ENCODE measurements at regions not wholly inside any gene's neighbourhood (a gene's known extent, or its start where the extent isn't known, plus 50 kb on each side); places are given as distances from the start of the nearest gene placed in this dataset.

GRCh38 chr2:133848111-133848649, 279.9 kb upstream of the NCKAP5 start:
- no CpG with 5 or more reads among the region's 4 CpGs for WGBS (ENCODE audit: insufficient coverage, low lambda C conversion rate)
- no peak overlapping the region for H3K27ac ChIP-seq (ENCODE audit: low read length)
- H3K27me3 ChIP-seq (ENCODE audit: control insufficient read depth, insufficient read depth, low read length): peaks cover 7% of the 10 kb centered on the region
- no peaks in the 10 kb centered on the region for H3K9me3 ChIP-seq (ENCODE audit: control insufficient read depth, low read depth, low read length)
- no peak overlapping the region for H3K4me3 ChIP-seq (ENCODE audit: low read length)
- H3K36me3 ChIP-seq (ENCODE audit: control insufficient read depth, insufficient read depth, low read length): no peaks in the 10 kb centered on the region
- H3K4me1 ChIP-seq (ENCODE audit: control insufficient read depth, insufficient read depth, low read length): no peaks in the 10 kb centered on the region
- no peak for DNase-seq

GRCh38 chr2:133849341-133849740, 281.1 kb upstream of the NCKAP5 start:
- no peak for DNase-seq
- Histone ChIP-seq H3K9me3 (ENCODE audit: control insufficient read depth, low read depth, low read length) (no peaks in the 10 kb centered on the region), H3K36me3 (ENCODE audit: control insufficient read depth, insufficient read depth, low read length) (no peaks in the 10 kb centered on the region), H3K27ac (ENCODE audit: low read length) (no peak overlapping the region), H3K4me3 (ENCODE audit: low read length) (no peak overlapping the region), H3K27me3 (ENCODE audit: control insufficient read depth, insufficient read depth, low read length) (peaks cover 7% of the 10 kb centered on the region), H3K4me1 (ENCODE audit: control insufficient read depth, insufficient read depth, low read length) (no peaks in the 10 kb centered on the region)
- no CpG with 5 or more reads among the region's 1 CpG for WGBS (ENCODE audit: insufficient coverage, low lambda C conversion rate)

DNA sequence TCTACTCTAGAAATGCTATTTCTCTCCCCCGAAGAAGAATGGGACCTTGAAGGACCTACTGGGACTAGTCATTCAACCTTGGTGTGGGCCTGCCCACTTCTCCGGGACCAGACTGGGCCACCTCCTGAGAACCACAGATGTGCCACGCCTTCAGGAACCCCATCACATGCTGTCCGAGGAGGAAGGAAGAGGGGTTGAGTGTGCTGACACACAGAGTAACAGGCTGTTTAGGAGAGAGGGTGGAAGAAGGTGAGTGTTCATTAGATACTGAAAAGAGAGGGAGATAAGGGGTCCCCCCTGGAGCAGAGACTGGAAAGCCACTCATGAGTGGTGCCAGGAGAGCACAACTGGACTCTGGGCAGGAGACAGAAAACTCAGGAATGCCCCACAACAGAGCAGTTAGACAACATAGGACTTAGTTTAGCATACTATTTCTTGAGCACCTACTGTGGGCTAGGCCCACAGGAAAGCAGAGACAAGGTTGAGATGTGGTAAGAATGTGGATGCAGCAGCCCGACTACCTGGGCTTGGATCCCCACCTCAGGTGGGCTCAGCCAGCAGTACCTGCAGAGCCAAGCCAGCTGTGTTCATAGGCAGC, 286.4 kb upstream of the NCKAP5 start:
- no peaks in the 10 kb centered on the region for H3K36me3 ChIP-seq (ENCODE audit: control insufficient read depth, insufficient read depth, low read length)
- DNase-seq: no peak
- H3K9me3 ChIP-seq (ENCODE audit: control insufficient read depth, low read depth, low read length): no peaks in the 10 kb centered on the region
- no peaks in the 10 kb centered on the region for H3K4me1 ChIP-seq (ENCODE audit: control insufficient read depth, insufficient read depth, low read length)
- H3K4me3 ChIP-seq (ENCODE audit: low read length): no peak overlapping the region
- H3K27me3 ChIP-seq (ENCODE audit: control insufficient read depth, insufficient read depth, low read length): peaks cover 3% of the 10 kb centered on the region
- WGBS (ENCODE audit: insufficient coverage, low lambda C conversion rate): no CpG with 5 or more reads among the region's 5 CpGs
- no peak overlapping the region for H3K27ac ChIP-seq (ENCODE audit: low read length)

DNA sequence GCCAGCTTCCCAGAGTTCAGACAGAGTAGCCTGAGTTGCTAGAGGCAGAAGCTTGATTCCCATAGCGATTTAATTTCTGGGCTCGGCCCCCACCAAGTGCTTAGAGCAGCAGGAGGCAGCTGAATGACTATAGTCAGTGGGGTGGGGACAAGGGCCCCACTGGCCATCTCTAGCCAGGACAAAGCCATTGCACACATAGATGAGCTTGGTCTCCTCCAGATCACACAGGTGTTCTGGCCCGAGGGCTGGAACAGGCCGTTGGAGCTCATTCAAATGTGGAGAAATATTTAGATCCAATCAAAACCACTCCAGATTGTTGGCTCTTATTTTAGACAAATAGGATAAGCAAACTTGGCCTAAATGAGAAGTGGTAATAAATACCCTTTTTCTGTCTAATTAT, 287.3 kb upstream of the NCKAP5 start:
- Histone ChIP-seq H3K36me3 (ENCODE audit: control insufficient read depth, insufficient read depth, low read length) (no peaks in the 10 kb centered on the region), H3K9me3 (ENCODE audit: control insufficient read depth, low read depth, low read length) (no peaks in the 10 kb centered on the region), H3K4me3 (ENCODE audit: low read length) (no peak overlapping the region), H3K27ac (ENCODE audit: low read length) (no peak overlapping the region), H3K27me3 (ENCODE audit: control insufficient read depth, insufficient read depth, low read length) (no peaks in the 10 kb centered on the region), H3K4me1 (ENCODE audit: control insufficient read depth, insufficient read depth, low read length) (no peaks in the 10 kb centered on the region)
- no CpG with 5 or more reads among the region's 4 CpGs for WGBS (ENCODE audit: insufficient coverage, low lambda C conversion rate)
- no peak for DNase-seq

- no peaks in the 10 kb centered on the region for H3K9me3 ChIP-seq (ENCODE audit: control insufficient read depth, low read depth, low read length)
- DNase-seq: no peak
Observed at GRCh38 chr2:133856678-133857077, 288.4 kb upstream of the NCKAP5 start.

GRCh38 chr2:133859578-133859977, 291.3 kb upstream of the NCKAP5 start:
- no peak for DNase-seq
- Histone ChIP-seq H3K4me3 (ENCODE audit: low read length) (no peak overlapping the region), H3K27ac (ENCODE audit: low read length) (no peak overlapping the region), H3K4me1 (ENCODE audit: control insufficient read depth, insufficient read depth, low read length) (no peaks in the 10 kb centered on the region), H3K36me3 (ENCODE audit: control insufficient read depth, insufficient read depth, low read length) (no peaks in the 10 kb centered on the region), H3K27me3 (ENCODE audit: control insufficient read depth, insufficient read depth, low read length) (no peaks in the 10 kb centered on the region), H3K9me3 (ENCODE audit: control insufficient read depth, low read depth, low read length) (no peaks in the 10 kb centered on the region)
- WGBS (ENCODE audit: insufficient coverage, low lambda C conversion rate): no CpG with 5 or more reads among the region's 6 CpGs

More at GRCh38 chr2:133856678-133857077, 288.4 kb upstream of the NCKAP5 start:
- H3K4me3 ChIP-seq (ENCODE audit: low read length): no peak overlapping the region
- no peaks in the 10 kb centered on the region for H3K27me3 ChIP-seq (ENCODE audit: control insufficient read depth, insufficient read depth, low read length)
- no peak overlapping the region for H3K27ac ChIP-seq (ENCODE audit: low read length)
- no peaks in the 10 kb centered on the region for H3K4me1 ChIP-seq (ENCODE audit: control insufficient read depth, insufficient read depth, low read length)
- H3K36me3 ChIP-seq (ENCODE audit: control insufficient read depth, insufficient read depth, low read length): no peaks in the 10 kb centered on the region

GRCh38 chr2:133862400-133862977, 294.2 kb upstream of the NCKAP5 start:
- WGBS (ENCODE audit: insufficient coverage, low lambda C conversion rate): no CpG with 5 or more reads among the region's 4 CpGs
- DNase-seq: no peak
- Histone ChIP-seq H3K9me3 (ENCODE audit: control insufficient read depth, low read depth, low read length) (no peaks in the 10 kb centered on the region), H3K27ac (ENCODE audit: low read length) (no peak overlapping the region), H3K4me3 (ENCODE audit: low read length) (no peak overlapping the region), H3K4me1 (ENCODE audit: control insufficient read depth, insufficient read depth, low read length) (no peaks in the 10 kb centered on the region), H3K36me3 (ENCODE audit: control insufficient read depth, insufficient read depth, low read length) (no peaks in the 10 kb centered on the region), H3K27me3 (ENCODE audit: control insufficient read depth, insufficient read depth, low read length) (no peaks in the 10 kb centered on the region)

DNA sequence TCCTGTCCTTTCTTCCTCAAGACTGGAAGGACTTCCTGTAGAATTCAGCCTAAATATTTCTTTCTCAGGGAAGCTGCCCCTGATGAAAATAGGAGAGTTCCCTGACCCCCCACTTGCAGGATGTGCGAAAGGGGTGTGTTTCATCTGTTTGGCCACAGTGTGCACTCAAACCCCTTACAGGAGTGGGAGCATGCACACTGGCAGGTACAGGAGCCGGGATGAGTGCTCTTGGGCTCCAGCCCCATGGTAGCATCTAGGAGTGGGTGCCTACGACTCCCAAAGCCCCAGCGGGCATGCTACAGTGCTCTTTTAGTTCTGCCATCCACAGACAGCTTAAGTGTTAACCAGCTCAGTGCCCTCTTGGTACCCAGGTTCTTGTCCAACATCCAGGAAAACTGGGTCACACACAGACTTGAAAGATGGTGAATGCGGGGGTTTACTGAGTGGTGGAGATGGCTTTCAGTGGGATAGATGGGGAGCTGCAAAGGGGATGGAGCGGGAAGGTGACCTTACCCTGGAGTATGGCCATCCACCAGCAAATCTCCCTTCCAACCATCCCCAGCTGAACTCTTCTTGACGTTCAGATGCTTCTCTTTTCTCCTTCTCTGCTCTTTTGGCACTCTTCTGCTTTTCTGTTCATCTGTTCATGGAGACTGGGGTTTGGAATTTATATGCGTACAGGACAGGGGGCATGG, 295.0 kb upstream of the NCKAP5 start:
- H3K27me3 ChIP-seq (ENCODE audit: control insufficient read depth, insufficient read depth, low read length): no peaks in the 10 kb centered on the region
- WGBS (ENCODE audit: insufficient coverage, low lambda C conversion rate): 80% methylated on average over 1 of the region's 8 CpGs
- H3K27ac ChIP-seq (ENCODE audit: low read length): no peak overlapping the region
- H3K4me1 ChIP-seq (ENCODE audit: control insufficient read depth, insufficient read depth, low read length): no peaks in the 10 kb centered on the region
- H3K9me3 ChIP-seq (ENCODE audit: control insufficient read depth, low read depth, low read length): no peaks in the 10 kb centered on the region
- H3K36me3 ChIP-seq (ENCODE audit: control insufficient read depth, insufficient read depth, low read length): no peaks in the 10 kb centered on the region
- no peak overlapping the region for H3K4me3 ChIP-seq (ENCODE audit: low read length)
- DNase-seq: no peak

GRCh38 chr2:133865141-133865540, 296.9 kb upstream of the NCKAP5 start:
- Histone ChIP-seq H3K4me3 (ENCODE audit: low read length) (no peak overlapping the region), H3K36me3 (ENCODE audit: control insufficient read depth, insufficient read depth, low read length) (no peaks in the 10 kb centered on the region), H3K27me3 (ENCODE audit: control insufficient read depth, insufficient read depth, low read length) (no peaks in the 10 kb centered on the region), H3K4me1 (ENCODE audit: control insufficient read depth, insufficient read depth, low read length) (no peaks in the 10 kb centered on the region), H3K9me3 (ENCODE audit: control insufficient read depth, low read depth, low read length) (no peaks in the 10 kb centered on the region), H3K27ac (ENCODE audit: low read length) (no peak overlapping the region)
- WGBS (ENCODE audit: insufficient coverage, low lambda C conversion rate): no CpG with 5 or more reads among the region's 1 CpG
- no peak for DNase-seq

GRCh38 chr2:133867166-133867565, 298.9 kb upstream of the NCKAP5 start:
- Histone ChIP-seq H3K36me3 (ENCODE audit: control insufficient read depth, insufficient read depth, low read length) (no peaks in the 10 kb centered on the region), H3K27ac (ENCODE audit: low read length) (no peak overlapping the region), H3K27me3 (ENCODE audit: control insufficient read depth, insufficient read depth, low read length) (no peaks in the 10 kb centered on the region), H3K4me3 (ENCODE audit: low read length) (no peak overlapping the region), H3K9me3 (ENCODE audit: control insufficient read depth, low read depth, low read length) (no peaks in the 10 kb centered on the region), H3K4me1 (ENCODE audit: control insufficient read depth, insufficient read depth, low read length) (no peaks in the 10 kb centered on the region)
- WGBS (ENCODE audit: insufficient coverage, low lambda C conversion rate): no CpG with 5 or more reads among the region's 2 CpGs
- no peak for DNase-seq

Measured in large intestine (tissue), 3 donors.